Esophagus muscularis mucosa (tissue), 4 donors: ENCODE measurements at regions not wholly inside any gene's neighbourhood (a gene's known extent, or its start where the extent isn't known, plus 50 kb on each side); places are given as distances from the start of the nearest gene placed in this dataset.

ENCODE experiments used
- DNase-seq: peaks from one replicate; pipeline ENCODE4 v3.0.0-alpha.2; 2017; ENCODE audit errors: extremely low spot score
- H3K27ac ChIP-seq, 4 donors: fragments of 200-600 bp; sonication (generic); replicated peaks in 1 of 4; 1 replicate in 3 of 4; 2 replicates in 1 of 4; pipeline ENCODE4 v1.5.1; 2016 to 2019; ENCODE audit warnings: mild to moderate bottlenecking in 1 of 4
- H3K27me3 ChIP-seq, 4 donors: fragments of 200-600 bp; sonication (generic); one replicate each; pipeline versions ENCODE4 v1.5.1 to v1.6.0; 2016 to 2019
- H3K36me3 ChIP-seq, 4 donors: fragments of 200-600 bp; sonication (generic); one replicate each; pipeline ENCODE4 v1.5.1; 2016 to 2019
- H3K4me1 ChIP-seq, 4 donors: fragments of 200-600 bp; sonication (generic); one replicate each; pipeline ENCODE4 v1.5.1; 2016 to 2019
- H3K4me3 ChIP-seq, 4 donors: fragments of 200-600 bp; sonication (generic); 1 replicate in 2 of 4; 2 replicates in 2 of 4; pipeline ENCODE4 v1.5.1; 2016 to 2019; ENCODE audit warnings: mild to moderate bottlenecking in 4 of 4, moderate library complexity in 1 of 4
- H3K9me3 ChIP-seq, 4 donors: fragments of 200-600 bp; sonication (generic); 1 replicate in 3 of 4; 2 replicates in 1 of 4; pipeline ENCODE4 v1.5.1; 2016 to 2019
- EP300 ChIP-seq: sonication (generic); formaldehyde crosslinking; IDR thresholded peaks from one replicate; pipeline ENCODE4 v1.6.1; 2017; ENCODE audit warnings: antibody characterized with exemption
- POLR2A ChIP-seq: fragments of 450-650 bp; IDR thresholded peaks from one replicate; pipeline ENCODE4 v1.6.1; 2017; ENCODE audit warnings: antibody characterized with exemption, moderate library complexity, mild to moderate bottlenecking, low read depth
- POLR2AphosphoS5 ChIP-seq, 2 donors: sonication (generic); formaldehyde crosslinking; IDR thresholded peaks; one replicate each; pipeline ENCODE4 v1.6.1; 2017; ENCODE audit warnings: antibody characterized with exemption in 2 of 2
- whole genome bisulfite sequencing: methylation state at CpG from one replicate; pipeline ENCODE4 v1.1.5; 2018; 5-methylcytosine and 5-hydroxymethylcytosine counted together
- intact Hi-C: fragments of 100-400 bp; cut with DNase I; formaldehyde crosslinking; loops from one replicate; pipeline ENCODE4 v1.15.1; 2023
- TF ChIP-seq, protein P1 (sequence below), 3 experiments: fragments of 200-600 bp in 2 of 3; fragments of 450-650 bp in 1 of 3; sonication (generic) in 2 of 3; IDR thresholded peaks; one replicate each; pipeline ENCODE4 v1.5.1; 2017 to 2019; ENCODE audit warnings: antibody characterized with exemption in 3 of 3, mild to moderate bottlenecking in 2 of 3, moderate library complexity in 1 of 3

DNA sequence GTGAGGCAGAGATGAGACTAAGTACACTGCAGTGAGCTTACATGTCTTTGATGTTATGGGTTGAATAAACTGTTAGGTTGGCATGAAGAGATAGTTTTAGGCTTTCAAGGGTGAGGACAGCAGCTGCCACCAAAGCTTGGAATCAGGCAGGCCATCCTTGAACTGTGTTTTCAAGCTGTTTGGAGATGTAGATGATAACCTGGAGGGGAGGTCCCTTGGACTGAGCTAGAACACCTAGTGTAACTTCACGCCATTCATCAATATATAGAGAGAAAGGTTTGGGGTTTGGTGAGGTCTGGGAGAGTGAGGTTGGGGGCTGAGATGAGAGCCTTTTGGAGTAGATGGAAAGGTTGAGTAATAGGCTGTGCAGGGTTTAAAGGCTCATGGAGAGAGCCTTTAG, 2447.0 kb downstream of the TP53TG3F start:
- 71% methylated on average over 1 of the region's 1 CpG for WGBS
- H3K4me3 ChIP-seq, result no peak overlapping the region
- H3K27ac ChIP-seq, result no peak overlapping the region
- no peaks in the 10 kb centered on the region for H3K36me3 ChIP-seq
- no peaks in the 10 kb centered on the region for H3K27me3 ChIP-seq
- peak; percentile 70 for DNase-seq
- H3K4me1 ChIP-seq, result no peaks in the 10 kb centered on the region
- TF ChIP-seq, protein P1, sequence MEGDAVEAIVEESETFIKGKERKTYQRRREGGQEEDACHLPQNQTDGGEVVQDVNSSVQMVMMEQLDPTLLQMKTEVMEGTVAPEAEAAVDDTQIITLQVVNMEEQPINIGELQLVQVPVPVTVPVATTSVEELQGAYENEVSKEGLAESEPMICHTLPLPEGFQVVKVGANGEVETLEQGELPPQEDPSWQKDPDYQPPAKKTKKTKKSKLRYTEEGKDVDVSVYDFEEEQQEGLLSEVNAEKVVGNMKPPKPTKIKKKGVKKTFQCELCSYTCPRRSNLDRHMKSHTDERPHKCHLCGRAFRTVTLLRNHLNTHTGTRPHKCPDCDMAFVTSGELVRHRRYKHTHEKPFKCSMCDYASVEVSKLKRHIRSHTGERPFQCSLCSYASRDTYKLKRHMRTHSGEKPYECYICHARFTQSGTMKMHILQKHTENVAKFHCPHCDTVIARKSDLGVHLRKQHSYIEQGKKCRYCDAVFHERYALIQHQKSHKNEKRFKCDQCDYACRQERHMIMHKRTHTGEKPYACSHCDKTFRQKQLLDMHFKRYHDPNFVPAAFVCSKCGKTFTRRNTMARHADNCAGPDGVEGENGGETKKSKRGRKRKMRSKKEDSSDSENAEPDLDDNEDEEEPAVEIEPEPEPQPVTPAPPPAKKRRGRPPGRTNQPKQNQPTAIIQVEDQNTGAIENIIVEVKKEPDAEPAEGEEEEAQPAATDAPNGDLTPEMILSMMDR (IDR thresholded peaks at IDR 0.05), result no peak
- no peak for TF ChIP-seq POLR2AphosphoS5 (IDR thresholded peaks at IDR 0.05)
- no peak for TF ChIP-seq EP300
- TF ChIP-seq POLR2A, result no peak
- peaks cover 0 to 3% (median 0%) of the 10 kb centered on the region in 4 donors for H3K9me3 ChIP-seq
- intact Hi-C loops, result no loop called here

DNA sequence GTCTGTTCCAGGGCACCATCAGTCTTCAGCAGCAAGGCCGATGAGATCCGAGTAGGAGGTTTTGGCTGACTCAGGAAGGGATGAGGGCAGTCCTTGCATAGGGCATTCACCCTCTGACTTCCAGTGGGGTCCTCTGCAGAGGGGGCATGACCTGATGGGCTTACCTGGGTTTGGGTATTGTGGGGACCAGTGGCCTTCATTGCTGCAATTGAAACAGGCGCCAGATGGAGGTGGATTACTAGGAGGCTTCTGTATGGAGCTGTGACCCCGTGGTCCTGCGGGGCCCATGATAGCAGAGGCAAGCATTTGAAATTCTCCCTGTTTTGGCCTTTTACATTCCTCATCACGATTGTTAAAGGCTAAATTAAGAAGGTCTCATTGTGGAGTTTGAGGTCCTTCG, 2448.7 kb downstream of the TP53TG3F start:
- TF ChIP-seq EP300 (no peak), POLR2AphosphoS5 (IDR thresholded peaks at IDR 0.05) (no peak), POLR2A (no peak)
- TF ChIP-seq, protein P1 (IDR thresholded peaks at IDR 0.05), result no peak
- H3K4me3 ChIP-seq, result no peak overlapping the region
- H3K36me3 ChIP-seq, result no peaks in the 10 kb centered on the region
- WGBS, result 80% methylated on average over 7 of the region's 7 CpGs
- H3K27ac ChIP-seq, result no peak overlapping the region
- H3K9me3 ChIP-seq, result peaks cover 0 to 9% (median 0%) of the 10 kb centered on the region in 4 donors
- no peaks in the 10 kb centered on the region for H3K27me3 ChIP-seq
- intact Hi-C loops, result no loop called here
- H3K4me1 ChIP-seq, result no peaks in the 10 kb centered on the region
- peak; percentile 62 for DNase-seq

DNA sequence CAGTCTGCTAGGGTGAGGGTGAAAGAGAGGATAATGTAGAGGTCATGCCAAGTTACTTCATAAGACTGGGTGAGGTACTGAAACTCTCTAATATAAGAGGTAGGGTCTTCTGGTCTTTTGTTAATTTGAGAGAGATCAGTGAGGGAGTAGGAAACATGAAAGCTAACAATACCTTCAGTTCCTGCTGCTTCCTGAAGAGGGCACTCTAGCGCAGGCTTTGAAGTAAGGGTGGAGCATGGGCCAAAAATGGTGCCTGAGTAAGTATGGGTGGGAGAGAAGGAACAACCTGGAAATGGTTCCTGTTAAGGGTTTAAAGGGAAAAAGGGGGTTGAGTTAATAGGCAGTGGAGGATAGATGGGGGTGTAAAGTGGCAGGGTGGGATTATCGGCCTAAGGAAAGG, 2449.5 kb downstream of the TP53TG3F start:
- peak; percentile 45 for DNase-seq
- Histone ChIP-seq H3K27ac (no peak overlapping the region), H3K4me1 (no peaks in the 10 kb centered on the region), H3K27me3 (no peaks in the 10 kb centered on the region), H3K36me3 (no peaks in the 10 kb centered on the region), H3K4me3 (no peak overlapping the region), H3K9me3 (peaks cover 0 to 13% (median 0%) of the 10 kb centered on the region in 4 donors)
- WGBS, result 52% methylated on average over 2 of the region's 2 CpGs
- TF ChIP-seq, protein P1 (IDR thresholded peaks at IDR 0.05), result no peak
- TF ChIP-seq POLR2AphosphoS5 (IDR thresholded peaks at IDR 0.05) (no peak), POLR2A (no peak), EP300 (no peak)
- intact Hi-C loops, result no loop called here

DNA sequence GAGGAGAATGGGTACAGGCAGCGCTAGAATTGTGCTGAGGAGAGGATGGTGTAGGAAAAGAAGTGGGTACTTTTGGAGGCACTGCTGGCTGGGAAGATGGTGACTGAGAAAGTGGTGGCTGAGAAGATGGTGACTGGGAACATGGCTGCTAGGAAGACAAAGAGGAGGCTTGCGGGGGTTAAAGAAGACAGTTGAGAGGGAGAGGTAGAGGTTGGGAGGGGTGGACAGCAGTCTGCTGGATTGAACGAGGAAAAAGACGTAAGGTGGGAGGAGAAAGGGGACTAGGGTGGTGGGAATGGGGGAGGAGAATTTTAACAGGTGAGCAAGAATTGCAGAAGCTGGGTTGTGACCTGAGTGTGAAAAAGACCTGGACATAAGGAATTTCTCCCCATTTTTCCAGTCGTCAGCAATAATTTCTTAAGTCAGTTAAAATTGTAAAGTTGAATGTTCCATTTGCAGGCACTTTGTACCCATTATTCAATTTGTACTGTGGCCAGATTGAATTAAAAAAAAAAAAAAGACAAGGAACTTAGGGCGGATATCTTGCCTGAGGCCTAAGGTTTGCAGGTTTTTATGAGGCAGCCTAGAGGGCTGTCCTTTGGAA, 2450.0 kb downstream of the TP53TG3F start:
- Histone ChIP-seq H3K4me3 (no peak overlapping the region), H3K27ac (no peak overlapping the region), H3K4me1 (no peaks in the 10 kb centered on the region), H3K36me3 (no peaks in the 10 kb centered on the region), H3K9me3 (peaks cover 0 to 13% (median 0%) of the 10 kb centered on the region in 4 donors), H3K27me3 (no peaks in the 10 kb centered on the region)
- no peak for DNase-seq
- TF ChIP-seq POLR2A, result no peak
- no peak for TF ChIP-seq EP300
- TF ChIP-seq, protein P1 (IDR thresholded peaks at IDR 0.05), result no peak
- TF ChIP-seq POLR2AphosphoS5 (IDR thresholded peaks at IDR 0.05), result no peak
- intact Hi-C loops, result no loop called here
- WGBS, result 78% methylated on average over 6 of the region's 6 CpGs

DNA sequence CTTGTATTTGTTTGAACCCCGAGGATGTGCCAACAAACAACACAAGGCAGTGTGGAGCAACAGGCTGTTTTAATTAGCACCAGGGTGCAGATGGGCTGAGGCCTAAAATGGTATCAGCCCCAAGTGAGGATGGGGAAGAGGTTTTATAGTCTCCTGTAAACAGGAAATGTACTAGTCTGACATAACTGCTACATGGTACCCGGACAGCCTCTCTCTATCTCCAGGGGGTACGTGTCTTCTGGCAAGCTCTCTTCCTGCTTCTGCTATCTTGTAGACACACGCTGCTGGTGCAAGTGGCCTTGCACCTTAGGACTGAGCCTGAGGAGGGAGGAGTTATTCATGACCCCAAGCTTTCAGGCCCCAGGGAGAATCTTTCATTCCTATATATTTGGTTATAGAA, 2451.0 kb downstream of the TP53TG3F start:
- WGBS, result 65% methylated on average over 4 of the region's 4 CpGs

More for the DNA sequence above, 2451.0 kb downstream of the TP53TG3F start:
- H3K4me3 ChIP-seq, result no peak overlapping the region
- H3K27me3 ChIP-seq, result no peaks in the 10 kb centered on the region
- H3K27ac ChIP-seq, result no peak overlapping the region
- peaks cover 0 to 13% (median 0%) of the 10 kb centered on the region in 4 donors for H3K9me3 ChIP-seq
- no peaks in the 10 kb centered on the region for H3K36me3 ChIP-seq
- H3K4me1 ChIP-seq, result no peaks in the 10 kb centered on the region
- intact Hi-C loops, result no loop called here
- TF ChIP-seq EP300 (no peak), POLR2A (no peak), POLR2AphosphoS5 (IDR thresholded peaks at IDR 0.05) (no peak)
- TF ChIP-seq, protein P1 (IDR thresholded peaks at IDR 0.05), result no peak
- no peak for DNase-seq
